ENCODE measurements at regions not wholly inside any gene's neighbourhood (a gene's known extent, or its start where the extent isn't known, plus 50 kb on each side); places are given as distances from the start of the nearest gene placed in this dataset.

DNA sequence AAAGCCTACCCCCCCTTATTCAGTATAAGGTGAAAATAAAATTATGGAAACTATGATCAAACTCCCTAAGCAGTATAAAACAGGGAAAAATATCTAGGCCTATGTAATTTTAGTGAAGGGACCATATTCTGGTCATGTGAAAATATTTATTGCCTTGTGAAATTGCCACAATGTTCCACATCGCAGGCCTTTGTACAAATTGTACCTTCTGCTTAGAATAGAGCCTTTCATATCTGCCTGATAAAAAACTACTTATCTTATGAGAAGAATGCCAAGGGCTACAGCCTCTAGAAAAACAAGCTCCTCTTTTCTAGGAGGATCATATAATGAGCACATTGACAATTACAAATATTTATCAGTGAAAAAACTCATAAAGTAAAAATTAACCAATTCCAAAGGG lies 1280.0 kb downstream of the EFNB2 start:
- no peak for TF ChIP-seq CTCF (IDR thresholded peaks at IDR 0.05)
- TF ChIP-seq EP300 (IDR thresholded peaks at IDR 0.05) = no peak
- no peak for TF ChIP-seq POLR2AphosphoS5 (IDR thresholded peaks at IDR 0.05)
- no peak for TF ChIP-seq POLR2A (IDR thresholded peaks at IDR 0.05)

Data from gastroesophageal sphincter (tissue), 3 donors.